ENCODE measurements at regions not wholly inside any gene's neighbourhood (a gene's known extent, or its start where the extent isn't known, plus 50 kb on each side); places are given as distances from the start of the nearest gene placed in this dataset.
"Not testable (repeated sequence)": the region's sequence is repeated elsewhere in the genome, so short reads cannot be mapped to it uniquely, and the experiment has no call there.

DNA sequence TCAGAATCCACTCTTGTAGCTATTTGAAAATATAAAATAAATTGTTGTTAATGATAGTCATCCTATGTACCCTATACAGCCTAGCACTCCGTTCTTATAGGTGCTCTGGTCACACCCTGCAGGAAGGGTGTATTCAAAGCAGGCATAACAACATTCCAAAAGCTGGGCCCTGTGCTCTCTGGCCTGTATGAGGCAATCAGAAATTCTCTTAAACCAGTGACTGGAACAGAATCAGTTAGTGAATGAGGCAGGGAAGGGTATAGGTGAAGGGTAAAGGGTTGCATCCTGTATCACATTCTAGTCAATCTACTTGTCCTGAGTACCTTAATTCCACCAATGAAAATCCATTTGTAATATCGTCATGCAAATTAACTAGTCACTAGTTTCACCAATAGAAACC is 154.5 kb upstream of the ZNF217 start:
- DNase-seq (ENCODE audit: low read depth): no peak

DNA sequence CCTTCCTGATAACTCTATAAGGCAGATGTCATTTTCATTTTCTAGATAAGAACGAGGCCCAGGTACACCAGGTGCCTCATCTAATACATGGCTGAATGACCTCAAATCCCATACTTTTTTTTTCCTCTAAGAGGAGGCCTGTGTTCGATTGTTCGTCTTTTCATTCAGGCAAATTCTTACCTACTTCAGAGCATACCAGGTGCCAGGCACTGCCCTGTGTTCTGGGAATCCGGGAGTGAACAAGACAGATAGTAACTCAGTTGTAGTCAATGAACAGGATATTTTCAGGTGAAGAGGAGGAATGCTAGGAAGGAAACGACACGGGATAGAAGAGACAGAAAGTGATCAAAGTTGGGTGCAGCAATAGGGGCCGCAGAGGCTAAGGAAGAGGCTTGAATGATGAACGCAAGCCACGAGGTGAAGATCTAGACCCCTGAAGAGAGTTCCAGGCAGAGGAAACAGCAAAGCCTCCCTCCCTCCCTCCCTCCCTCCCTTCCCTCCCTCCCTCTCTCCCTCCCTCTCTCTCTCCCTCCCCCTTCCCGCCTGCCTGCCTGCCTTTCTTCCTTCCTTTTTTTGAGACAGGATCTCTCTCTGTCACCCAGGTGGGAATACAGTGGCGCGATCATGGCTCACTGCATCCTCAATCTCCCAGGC is 150.1 kb upstream of the ZNF217 start:
- no peak for DNase-seq (ENCODE audit: low read depth)

DNA sequence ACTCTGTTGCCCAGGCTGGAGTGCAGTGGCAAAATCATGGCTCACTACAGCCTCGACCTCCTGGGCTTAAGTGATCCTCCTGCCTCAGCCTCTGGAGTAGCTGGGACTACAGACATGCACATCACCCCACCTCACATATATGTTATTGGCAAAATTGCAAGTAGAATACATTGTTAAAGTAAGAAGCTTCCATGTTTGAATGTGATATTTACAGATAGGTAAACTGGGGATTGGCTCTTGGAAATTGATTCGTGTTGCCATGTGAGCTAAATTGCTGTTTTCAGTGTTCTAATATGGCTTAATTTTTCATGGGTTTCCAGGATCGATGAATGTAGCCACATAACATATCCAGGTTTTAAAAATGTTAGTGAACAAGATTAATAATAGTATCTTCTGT is 149.0 kb upstream of the ZNF217 start:
- no peak for DNase-seq (ENCODE audit: low read depth)

DNA sequence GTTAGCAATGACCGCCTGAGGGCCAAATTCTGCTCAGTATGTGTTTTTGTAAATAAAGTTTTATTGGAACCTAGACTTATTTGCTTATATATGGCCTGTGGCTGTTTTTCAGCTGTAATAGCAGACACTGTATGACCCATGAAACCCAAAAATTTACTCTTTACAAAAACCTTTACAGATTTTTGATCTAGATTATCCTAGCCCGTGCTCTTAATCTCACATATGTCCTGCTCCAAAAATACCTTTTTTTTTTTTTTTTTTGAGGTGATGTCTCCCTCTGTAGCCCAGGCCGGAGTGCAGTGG is 148.0 kb upstream of the ZNF217 start:
- no peak for DNase-seq (ENCODE audit: low read depth)

DNA sequence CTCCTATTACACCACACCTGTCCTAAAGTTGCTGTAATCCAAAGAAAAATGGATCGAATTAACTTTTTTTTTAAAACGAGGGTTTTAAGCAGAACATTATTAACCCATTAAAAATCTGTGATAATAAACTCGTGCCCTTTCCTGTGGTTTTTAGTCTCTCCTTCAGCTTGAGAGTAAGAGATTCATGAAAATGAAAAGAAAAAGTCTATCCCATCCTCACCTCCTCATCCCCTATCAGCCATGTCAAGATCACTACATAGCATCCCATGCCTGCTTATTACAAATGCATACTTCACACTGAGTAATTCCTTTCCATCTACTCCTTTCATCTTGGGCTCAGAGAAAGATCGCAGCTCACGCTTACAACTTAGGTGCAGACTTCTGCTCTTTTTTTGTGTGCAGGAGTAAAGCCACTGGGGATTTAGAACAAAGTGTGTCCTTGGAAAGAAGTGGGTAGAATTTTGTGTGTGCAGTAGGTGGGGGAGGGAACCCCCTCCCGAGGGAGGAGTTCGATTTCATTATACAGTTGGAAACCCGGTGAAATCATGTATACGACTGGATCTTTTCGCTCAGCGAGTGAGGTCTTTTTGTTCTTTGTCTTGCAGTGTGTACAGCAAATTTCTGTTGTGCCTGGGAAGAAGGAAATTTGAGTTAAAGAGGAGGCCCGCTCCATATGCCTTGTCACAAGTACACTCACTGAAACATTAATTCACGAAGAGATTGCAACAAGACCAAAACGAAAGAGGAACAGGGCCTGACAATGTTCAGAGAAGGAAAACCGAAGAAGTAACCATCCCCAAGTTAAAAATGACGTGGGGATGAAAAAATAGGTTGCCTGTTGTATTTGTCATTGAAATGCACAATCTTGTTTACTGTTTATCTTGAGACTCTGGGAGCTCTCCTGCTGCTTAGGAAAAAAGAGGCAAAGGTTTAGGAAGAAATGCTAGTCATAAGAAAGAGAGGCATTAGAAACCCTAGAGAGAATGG is 146.5 kb upstream of the ZNF217 start:
- no peak for DNase-seq (ENCODE audit: low read depth)

DNA sequence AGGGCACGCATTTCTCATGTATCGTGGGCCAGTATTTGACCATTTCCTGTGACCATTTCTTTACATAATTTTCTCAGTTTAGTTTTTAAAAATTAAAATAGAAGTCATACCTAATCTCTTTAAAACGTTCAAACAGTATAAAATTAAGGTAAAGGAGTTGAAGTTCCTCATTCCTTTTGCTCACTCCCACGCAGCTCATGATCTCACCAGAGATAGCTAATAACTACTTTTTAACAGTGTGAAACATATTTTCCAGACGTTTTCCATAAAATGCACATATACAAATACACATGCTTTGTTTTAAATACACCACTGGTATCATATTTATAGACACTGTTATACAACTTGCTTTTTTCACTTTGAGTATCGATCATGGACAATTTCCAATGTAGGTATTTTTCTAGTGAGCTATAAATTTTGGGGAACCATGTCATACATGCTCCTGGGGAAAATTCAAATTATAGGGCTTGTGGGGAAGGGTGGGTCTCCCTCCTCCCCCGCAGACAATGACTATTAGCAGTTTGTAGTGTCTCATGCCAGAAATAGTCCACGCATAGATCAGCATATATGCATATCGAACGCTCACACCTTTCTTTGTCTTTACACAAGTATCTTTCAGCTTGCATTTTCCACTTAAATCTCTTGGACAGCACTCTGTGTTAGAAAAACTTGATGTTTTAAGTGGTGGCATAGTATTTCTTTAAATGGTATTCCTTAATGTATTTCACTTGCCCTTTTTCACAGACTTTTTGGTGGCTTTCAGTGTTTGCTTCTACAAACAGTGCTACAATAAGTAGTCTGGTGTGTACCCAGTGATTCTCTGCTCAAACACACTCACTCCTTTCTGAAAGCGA is 145.5 kb upstream of the ZNF217 start:
- DNase-seq (ENCODE audit: low read depth): no peak

DNA sequence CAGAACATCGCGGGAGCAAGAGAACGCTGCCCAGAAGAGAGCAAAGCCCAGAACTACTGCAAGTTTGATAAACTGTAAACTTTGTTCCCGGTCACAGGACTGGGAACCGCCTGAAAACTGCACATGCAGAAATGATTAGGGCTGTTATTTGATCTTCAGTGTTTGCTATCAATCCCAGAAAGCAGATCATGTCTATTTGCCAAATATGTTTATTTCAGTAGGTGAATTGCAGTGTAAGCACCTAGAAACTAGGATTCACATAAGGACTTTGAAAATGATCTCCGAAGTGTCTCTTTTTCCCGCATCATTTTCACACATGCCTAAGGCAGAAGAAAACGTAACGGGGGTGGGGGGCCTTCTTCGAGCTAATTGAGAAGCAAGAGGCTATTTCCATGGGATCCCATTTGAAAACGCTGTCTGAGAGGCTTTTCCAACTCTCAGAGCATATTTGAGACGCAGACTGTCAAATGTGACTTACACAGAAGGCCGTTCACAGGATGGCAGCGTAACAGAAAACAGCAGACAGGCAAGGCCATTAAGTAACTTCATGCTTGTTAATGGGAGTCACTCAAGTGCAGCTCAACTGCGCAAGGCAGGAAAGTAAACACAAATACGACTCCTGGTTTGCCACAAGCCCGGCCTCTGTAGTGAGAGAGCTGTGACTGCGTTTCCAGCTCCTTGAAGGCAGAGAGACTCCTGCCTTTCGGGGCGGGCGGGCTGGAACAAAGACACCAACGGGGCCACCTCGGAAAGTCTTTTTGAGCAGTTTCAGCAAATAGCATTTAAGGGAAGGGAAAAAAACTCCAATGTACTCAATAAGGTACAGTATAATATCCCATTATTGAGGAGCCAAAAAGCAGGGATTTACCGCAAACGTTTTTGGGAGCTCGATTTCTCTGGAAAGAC is 144.7 kb upstream of the ZNF217 start:
- no peak for DNase-seq (ENCODE audit: low read depth)

DNA sequence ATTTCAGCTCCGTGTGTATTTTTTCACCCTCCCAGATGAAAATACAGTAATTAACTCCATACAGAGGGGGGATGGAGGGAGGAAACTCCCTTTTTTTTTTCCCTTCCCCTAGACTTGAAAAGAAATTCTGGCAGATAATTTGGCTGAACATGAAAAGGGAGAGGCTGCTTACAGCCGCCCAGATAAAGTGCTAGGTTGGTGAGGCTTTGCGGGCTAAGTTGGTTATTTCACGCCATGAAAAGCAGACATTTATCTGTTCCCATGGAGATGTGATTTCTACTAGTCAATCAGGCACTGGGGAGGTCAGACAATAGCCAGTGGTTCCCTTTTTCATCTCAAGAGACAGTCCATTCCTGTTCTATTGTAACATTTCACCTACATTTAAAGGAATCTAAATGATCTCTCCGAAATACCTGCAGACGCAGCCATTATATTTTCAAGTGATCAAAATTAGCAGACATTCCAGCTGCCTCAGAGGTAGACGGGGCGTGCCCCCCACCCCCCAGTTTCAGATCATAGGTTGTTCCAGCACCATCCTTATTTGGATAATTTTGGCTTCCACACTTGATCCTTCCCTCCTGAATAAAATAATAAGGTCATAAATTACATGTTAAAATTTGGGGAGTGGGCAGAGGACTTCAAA is 143.9 kb upstream of the ZNF217 start:
- DNase-seq (ENCODE audit: low read depth): no peak

DNA sequence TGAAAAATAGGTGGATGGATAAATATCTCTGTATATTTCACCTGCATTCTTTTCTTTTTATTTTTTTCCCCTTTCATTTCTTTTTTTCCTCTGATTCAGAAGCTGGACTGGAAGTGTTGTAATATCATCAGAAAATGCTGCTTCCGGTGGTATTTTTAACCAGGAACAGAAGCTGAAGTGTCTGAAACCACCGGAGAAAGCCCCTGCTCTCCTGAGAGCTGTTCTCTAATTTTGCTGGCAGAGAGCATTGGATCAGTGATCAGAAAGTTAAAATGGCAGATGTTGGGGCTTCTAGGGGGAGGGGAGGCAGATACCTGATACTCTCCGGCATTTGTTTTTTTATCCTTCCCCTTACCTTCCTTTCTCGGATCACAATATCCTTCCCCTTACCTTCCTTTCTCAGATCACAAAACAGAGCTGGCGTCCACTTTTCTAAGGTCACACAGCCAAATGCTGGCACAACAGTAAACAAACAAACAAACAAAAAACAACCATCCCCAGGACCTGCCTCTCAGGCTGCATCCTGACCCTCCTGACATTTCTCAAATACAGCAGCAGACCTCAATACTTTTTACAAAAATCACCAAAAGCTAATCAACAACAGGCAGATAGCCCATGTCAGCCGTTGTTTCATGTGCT is 143.2 kb upstream of the ZNF217 start:
- DNase-seq (ENCODE audit: low read depth): no peak

DNA sequence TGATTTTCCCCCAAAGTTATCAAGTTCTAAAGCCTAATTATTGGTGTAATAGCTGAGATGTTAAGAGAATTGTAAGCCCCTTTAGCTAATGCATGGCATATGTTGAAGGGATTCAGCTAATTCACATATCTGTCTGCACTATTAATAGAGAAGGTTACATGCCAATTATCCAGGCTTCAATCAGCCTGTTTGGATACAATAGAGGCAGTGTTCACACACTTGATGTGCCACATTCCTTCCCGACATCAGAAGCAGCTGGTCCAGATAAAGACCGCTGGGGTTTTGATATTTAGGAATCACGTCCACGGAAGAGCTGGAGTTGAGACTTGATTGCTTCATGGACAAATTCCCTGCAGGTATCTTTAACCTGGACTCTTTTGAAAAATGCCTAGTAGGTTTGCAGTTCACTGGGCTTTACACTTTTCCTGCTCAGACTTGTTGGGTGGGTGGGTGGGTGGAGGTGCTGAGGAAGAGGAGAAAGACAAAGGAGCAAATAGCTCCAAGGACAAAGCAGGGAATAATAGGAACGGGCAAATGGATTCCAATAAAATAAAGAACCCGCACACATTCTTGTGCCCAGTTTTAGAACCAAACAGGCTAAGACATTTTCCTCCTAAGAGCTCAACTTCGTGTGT is 142.6 kb upstream of the ZNF217 start:
- no peak for DNase-seq (ENCODE audit: low read depth)

DNA sequence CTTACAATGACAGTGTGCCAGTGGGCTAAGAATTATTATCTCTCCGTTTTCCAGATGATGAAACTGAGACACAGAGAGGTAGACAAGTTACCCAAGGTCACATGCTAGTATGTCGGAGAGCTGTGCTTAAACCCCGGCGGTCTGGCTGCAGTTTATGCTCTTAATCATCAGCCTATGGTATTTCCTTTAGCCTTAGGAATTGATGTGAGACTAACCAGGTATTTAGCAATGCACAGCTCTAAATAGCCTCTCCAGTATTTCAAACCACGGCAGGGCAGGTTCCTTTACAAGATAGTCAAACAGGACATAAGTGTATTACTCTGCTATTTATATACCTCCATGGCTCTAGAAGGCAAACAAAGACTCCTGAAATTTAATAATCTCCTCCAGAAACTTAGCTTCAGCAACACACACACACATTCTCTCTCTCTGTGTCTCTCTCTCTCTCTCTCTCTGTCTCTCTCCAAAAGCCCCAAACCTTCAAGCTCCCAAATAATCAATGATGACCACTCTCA is 142.0 kb upstream of the ZNF217 start:
- no peak for DNase-seq (ENCODE audit: low read depth)

DNA sequence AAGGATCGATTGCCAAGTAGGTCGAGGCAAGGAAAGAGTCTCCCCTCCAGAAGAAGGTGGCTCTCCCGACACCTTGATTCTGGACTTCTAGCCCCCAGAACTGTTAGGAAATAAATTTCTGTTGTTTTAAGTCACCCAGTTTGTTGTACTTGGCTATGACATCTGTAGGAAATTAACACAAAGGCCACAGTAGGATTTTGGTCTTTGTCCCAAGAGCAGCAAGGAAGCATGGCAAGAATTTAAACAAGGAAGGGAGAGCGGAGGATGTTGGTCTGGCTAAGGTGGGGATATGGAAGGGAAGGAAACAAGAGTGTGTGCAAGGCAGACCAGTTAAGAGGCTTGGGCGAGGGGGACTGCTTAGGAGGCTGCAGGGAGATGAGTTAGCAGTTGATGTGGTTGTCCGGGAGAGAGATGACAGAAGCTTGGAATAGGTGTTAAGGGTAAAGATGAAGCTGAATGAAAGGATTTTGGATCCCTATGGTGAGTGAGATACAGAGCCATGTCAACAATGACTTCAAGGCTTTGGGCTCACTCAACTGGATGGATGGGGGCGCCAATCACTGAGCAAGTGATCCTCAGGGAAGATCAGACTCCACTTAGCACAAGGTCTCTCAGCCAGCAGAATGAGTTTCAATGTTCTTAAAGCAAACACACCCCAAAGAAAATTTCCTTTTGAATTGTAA is 140.5 kb upstream of the ZNF217 start:
- DNase-seq (ENCODE audit: low read depth): no peak

DNA sequence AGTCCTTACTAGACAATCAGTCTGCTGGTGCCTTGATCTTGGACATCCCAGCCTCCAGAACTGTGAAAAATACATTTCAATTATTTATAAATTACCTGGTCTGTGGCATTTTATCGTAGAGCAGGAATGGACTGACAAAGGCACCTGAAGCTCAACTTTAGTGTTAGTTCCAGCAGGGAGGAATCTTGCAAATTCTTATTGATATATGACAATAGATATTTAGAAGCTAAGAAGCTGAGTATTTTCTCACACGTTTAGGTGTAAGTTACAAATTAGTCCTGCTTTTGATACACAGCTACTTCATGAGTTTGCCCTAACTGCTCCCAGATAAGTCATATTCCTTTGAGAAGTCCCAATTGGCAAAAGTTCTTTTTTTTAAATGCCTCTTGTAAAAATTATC is 138.0 kb upstream of the ZNF217 start:
- no peak for DNase-seq (ENCODE audit: low read depth)

DNA sequence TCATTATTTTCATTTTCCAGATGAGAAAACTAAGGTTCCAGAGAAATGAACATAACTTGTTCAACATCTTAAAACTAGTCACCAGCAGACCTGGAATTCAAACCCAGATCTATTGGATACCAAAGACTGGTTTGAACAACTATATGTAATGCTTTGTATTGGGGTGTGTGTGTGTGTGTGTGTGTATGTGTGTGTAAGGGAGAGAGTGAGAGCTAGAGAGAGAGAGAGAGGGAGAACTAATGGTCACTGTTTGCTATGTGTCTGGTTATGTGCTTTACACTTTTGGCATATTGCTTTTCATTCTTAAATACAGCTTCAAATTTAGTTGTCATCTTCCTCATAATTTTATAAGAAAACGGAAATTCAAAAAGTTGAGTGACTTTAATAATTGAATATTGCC is 134.7 kb upstream of the ZNF217 start:
- no peak for DNase-seq (ENCODE audit: low read depth)

DNA sequence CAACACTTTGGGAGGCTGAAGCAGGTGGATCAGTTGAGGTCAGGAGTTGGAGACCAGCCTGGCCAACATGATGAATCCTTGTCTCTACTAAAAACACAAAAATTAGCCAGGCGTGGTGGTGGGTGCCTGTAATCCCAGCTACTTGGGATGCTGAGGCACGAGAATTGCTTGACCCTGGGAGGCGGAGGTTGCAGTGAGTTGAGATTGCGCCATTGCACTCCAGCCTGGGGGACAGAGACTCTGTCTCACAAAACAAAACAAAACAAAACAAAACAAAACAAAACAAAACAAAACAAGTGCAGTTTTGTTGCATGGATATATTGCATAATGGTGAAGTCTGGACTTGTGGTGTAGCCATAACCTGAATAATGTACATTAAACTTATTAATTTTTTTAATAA is 133.6 kb upstream of the ZNF217 start:
- DNase-seq (ENCODE audit: low read depth): not testable (repeated sequence)

DNA sequence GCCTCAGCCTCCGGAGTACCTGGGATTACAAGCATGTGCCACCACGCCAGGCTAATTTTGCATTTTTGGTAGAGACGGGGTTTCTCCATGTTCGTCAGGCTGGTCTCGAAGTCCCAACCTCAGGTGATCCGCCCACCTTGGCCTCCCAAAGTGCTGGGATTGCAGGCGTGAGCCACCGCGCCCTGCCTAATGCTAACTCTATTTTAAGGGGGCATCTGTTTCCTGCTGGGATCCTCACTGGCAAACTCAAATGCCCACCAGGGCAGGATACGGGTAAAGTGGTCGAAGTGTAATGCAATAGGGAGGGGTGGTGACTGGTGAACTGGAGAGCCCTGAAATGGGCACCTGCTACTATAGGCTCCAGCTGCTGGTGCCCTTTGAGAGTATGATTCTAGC is 131.9 kb upstream of the ZNF217 start:
- DNase-seq (ENCODE audit: low read depth): no peak

DNA sequence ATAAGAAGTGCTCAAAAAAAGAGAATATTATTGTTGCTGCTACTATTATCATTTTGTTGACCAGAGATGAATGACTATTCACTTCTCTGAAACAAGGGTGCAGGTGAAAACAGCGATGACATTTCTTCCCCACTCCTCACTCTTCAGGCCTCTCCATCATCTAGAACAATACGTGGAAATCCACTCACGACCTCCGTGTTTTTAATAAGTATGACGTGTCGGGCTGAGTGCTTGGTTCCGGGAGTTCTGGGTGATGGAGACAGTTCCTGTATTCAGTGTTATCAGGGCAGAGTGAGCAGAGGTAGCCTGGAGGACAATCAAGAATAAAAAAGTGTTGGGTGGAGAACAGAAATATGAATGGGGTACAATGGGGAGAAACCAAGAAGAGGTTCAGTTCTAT is 130.0 kb upstream of the ZNF217 start:
- DNase-seq (ENCODE audit: low read depth): no peak

DNA sequence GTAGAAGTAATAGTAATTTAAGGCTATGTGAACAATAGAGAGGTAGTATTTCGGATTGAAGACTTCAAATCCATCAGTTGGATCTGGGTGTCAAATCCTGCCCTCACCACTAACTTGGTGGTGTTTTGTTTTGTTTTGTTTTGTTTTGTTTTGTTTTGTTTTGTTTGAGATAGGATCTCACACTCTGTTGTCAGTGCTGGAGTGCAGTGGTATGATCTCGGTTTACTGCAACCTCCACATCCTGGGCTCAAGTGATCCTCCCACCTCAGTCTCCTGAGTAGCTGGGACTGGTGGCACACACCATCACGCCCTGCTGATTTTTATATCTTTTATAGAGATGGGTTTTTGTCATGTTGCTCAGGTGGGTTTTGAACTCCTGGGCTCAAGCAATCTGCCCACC is 129.4 kb upstream of the ZNF217 start:
- no peak for DNase-seq (ENCODE audit: low read depth)

DNA sequence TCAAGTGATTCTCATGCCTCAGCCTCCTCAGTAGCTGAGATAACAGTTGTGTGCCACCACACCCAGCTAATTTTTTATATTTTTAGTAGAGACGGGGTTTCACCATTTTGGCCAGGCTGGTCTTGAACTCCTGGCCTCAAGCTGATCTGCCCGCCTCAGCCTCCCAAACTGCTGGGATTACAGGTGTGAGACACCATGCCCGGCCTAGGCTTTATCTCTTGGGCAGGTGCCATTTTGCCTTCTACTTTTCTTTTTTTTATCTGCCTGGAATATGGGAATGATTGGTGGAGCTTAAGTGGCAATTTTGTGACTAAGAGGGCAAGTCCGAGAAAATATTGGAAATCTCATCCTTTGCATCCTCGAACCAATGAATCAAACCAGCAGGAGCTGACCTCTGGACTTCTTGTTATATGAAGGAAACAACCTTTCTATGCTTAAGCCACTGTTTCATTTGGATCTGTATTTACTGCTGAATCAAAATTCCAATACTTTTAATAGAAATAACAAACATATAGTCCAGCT is 128.9 kb upstream of the ZNF217 start:
- DNase-seq (ENCODE audit: low read depth): no peak

All from T-helper 22 cell (primary cell).